Right lobe of liver (tissue), 4 donors: ENCODE measurements at regions not wholly inside any gene's neighbourhood (a gene's known extent, or its start where the extent isn't known, plus 50 kb on each side); places are given as distances from the start of the nearest gene placed in this dataset.

Experiments used
- POLR2A ChIP-seq: fragments of 450-650 bp; IDR thresholded peaks from one replicate; pipeline ENCODE4 v1.6.1; 2017; ENCODE audit warnings: antibody characterized with exemption, mild to moderate bottlenecking
- TF ChIP-seq, protein P1 (sequence below), 4 donors: fragments of 200-600 bp in 3 of 4; fragments of 450-650 bp in 1 of 4; IDR thresholded peaks; one replicate each; pipeline versions ENCODE4 v1.5.1 to v1.8.0; 2016 to 2022; ENCODE audit warnings: antibody characterized with exemption in 4 of 4, mild to moderate bottlenecking in 2 of 4
- donor health status: DM: no; HTN: no; CAD: no.
- donor health status: DM: no; HTN: no; CAD: no.
- donor health status: DM: no; HTN: yes; CAD: no.

- TF ChIP-seq, protein P1, sequence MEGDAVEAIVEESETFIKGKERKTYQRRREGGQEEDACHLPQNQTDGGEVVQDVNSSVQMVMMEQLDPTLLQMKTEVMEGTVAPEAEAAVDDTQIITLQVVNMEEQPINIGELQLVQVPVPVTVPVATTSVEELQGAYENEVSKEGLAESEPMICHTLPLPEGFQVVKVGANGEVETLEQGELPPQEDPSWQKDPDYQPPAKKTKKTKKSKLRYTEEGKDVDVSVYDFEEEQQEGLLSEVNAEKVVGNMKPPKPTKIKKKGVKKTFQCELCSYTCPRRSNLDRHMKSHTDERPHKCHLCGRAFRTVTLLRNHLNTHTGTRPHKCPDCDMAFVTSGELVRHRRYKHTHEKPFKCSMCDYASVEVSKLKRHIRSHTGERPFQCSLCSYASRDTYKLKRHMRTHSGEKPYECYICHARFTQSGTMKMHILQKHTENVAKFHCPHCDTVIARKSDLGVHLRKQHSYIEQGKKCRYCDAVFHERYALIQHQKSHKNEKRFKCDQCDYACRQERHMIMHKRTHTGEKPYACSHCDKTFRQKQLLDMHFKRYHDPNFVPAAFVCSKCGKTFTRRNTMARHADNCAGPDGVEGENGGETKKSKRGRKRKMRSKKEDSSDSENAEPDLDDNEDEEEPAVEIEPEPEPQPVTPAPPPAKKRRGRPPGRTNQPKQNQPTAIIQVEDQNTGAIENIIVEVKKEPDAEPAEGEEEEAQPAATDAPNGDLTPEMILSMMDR (IDR thresholded peaks at IDR 0.05): no peak
- TF ChIP-seq POLR2A: no peak
These were observed 1331.4 kb downstream of the NSUN3 start for GRCh38 chr3:95394286-95394685.
